Body of pancreas (tissue), 4 donors: ENCODE measurements at regions not wholly inside any gene's neighbourhood (a gene's known extent, or its start where the extent isn't known, plus 50 kb on each side); places are given as distances from the start of the nearest gene placed in this dataset.

Experiments used
- ATAC-seq: fragments of 150-250 bp; one replicate; pipeline ENCODE4 v1.9.1; 2016
- DNase-seq, 4 donors: peaks; one replicate each; pipeline ENCODE4 v3.0.0-alpha.2; 2019
- H3K27ac ChIP-seq, 4 donors: fragments of 200-600 bp; sonication (generic); 1 replicate in 3 of 4; 2 replicates in 1 of 4; pipeline versions ENCODE4 v1.5.1 to v1.6.1; 2016 to 2019; ENCODE audit warnings: mild to moderate bottlenecking in 1 of 4, mixed read lengths in 1 of 4, moderate library complexity in 1 of 4
- H3K27me3 ChIP-seq, 2 donors: fragments of 200-600 bp; sonication (generic); one replicate each; pipeline ENCODE4 v1.6.0; 2016; ENCODE audit warnings: mild to moderate bottlenecking in 1 of 2
- H3K36me3 ChIP-seq, 2 donors: fragments of 200-600 bp; sonication (generic); replicated peaks in 1 of 2; 2 replicates each; pipeline ENCODE4 v1.5.1; 2016; ENCODE audit warnings: low read depth in 2 of 2; ENCODE audit not compliant: insufficient read depth in 1 of 2
- H3K4me1 ChIP-seq: fragments of 200-600 bp; sonication (generic); one replicate; pipeline ENCODE4 v1.6.0; 2016
- H3K4me3 ChIP-seq, 2 donors: fragments of 200-600 bp; sonication (generic); 1 replicate in 1 of 2; 2 replicates in 1 of 2; pipeline ENCODE4 v1.5.1; 2016 to 2019
- H3K9me3 ChIP-seq, 3 donors: fragments of 200-600 bp; sonication (generic); 1 replicate in 2 of 3; 2 replicates in 1 of 3; pipeline ENCODE4 v1.5.1; 2016
- CTCF ChIP-seq, 7 experiments: fragments of 450-650 bp in 4 of 7; fragments of 200-600 bp in 3 of 7; sonication (generic) in 3 of 7; IDR thresholded peaks; one replicate each; pipeline ENCODE4 v1.5.1; 2016 to 2019; ENCODE audit warnings: antibody characterized with exemption in 7 of 7
- POLR2A ChIP-seq, 3 donors: fragments of 450-650 bp; IDR thresholded peaks; one replicate each; pipeline ENCODE4 v1.6.1; 2016; ENCODE audit warnings: antibody characterized with exemption in 3 of 3, mild to moderate bottlenecking in 2 of 3
- WGBS, 2 donors: methylation state at CpG; one replicate each; pipeline ENCODE4 v1.1.5; 2017; 5-methylcytosine and 5-hydroxymethylcytosine counted together
- intact Hi-C: fragments of 100-400 bp; cut with DNase I; formaldehyde crosslinking; loops from one replicate; pipeline ENCODE4 v1.15.1; 2023

DNA sequence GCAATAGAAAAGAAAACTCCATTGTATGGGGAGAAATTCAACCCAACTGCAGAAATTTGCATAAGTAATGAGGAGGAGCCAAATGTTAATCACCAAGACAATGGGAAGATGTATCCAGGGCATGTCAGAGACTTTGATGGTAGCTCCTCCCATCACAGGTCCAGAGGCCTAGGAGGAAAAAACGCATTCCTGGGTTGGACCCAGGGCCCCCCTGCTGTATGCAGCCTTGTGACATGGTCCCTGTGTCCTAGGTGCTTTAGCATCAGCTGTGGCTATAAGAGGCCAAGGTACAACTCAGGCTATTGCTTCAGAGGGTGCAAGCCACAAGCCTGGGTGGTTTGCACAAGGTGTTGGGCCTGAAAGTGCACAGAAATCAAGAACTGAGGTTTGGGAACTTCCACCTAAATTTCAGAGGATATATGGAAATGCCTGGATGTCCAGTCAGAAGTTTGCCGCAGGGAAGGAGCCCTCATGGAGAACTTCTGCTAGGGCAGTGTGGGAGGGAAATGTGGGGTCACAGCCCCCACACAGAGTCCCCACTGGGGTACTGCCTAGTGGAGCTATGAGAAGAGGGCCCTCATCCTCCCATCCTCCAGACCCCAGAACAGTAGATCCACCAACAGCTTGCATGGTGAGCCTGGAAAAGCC, 162.3 kb downstream of the TGFB2 start:
- WGBS, 2 donors = 79 to 89% methylated on average over 2 of the region's 2 CpGs
- intact Hi-C loops = no loop called here

DNA sequence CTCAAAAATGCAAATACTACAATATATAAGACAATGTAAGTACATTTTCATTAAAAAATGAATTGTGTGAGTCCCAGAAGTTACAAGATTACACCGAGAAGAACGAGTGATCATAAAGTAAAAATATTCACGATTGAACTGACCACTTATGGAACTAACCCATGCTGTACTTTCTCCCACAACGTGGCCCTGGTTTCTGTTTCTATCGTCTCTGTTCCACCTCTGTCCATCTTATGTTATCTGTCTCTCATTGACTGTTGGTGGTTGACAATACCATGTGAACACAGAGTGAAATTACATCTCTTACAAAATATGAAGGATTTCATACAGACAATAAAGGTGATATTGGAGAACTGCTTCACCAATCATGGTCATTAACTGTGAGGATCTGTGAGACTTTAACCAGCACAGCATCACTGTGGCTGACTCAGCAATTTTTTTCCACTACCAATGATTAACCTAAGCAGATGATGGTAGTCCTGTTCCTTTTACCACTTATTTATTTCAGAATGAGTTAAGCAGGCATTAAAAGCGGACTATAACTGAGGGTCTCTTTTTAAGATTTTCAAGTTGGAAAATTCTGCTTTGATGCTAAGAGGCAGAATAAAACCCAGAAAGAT, 165.1 kb downstream of the TGFB2 start:
- H3K27me3 ChIP-seq = no peaks in the 10 kb centered on the region
- no peak overlapping the region for H3K27ac ChIP-seq
- no peak for ATAC-seq
- H3K36me3 ChIP-seq = no peaks in the 10 kb centered on the region
- TF ChIP-seq CTCF (IDR thresholded peaks at IDR 0.05) (no peak), POLR2A (IDR thresholded peaks at IDR 0.05) (no peak)
- 69 to 75% methylated on average over 6 of the region's 6 CpGs for WGBS, 2 donors
- no peak for DNase-seq
- H3K4me1 ChIP-seq = no peaks in the 10 kb centered on the region
- intact Hi-C loops = no loop called here
- no peak overlapping the region for H3K4me3 ChIP-seq
- peaks cover 0 to 13% (median 0%) of the 10 kb centered on the region in 3 donors for H3K9me3 ChIP-seq

More for the DNA sequence above, 162.3 kb downstream of the TGFB2 start:
- H3K27ac ChIP-seq = no peak overlapping the region
- TF ChIP-seq POLR2A (IDR thresholded peaks at IDR 0.05) (no peak), CTCF (IDR thresholded peaks at IDR 0.05) (no peak)
- H3K4me1 ChIP-seq = no peaks in the 10 kb centered on the region
- no peaks in the 10 kb centered on the region for H3K36me3 ChIP-seq
- ATAC-seq (no peak), DNase-seq (no peak)
- peaks cover 0 to 13% (median 0%) of the 10 kb centered on the region in 3 donors for H3K9me3 ChIP-seq
- no peak overlapping the region for H3K4me3 ChIP-seq
- no peaks in the 10 kb centered on the region for H3K27me3 ChIP-seq

- intact Hi-C loops = no loop called here
- WGBS, 2 donors = 73 to 74% methylated on average over 3 of the region's 3 CpGs
- no peak for DNase-seq
Observed at GRCh38 chr1:218513328-218513727, 168.2 kb downstream of the TGFB2 start.

GRCh38 chr1:218514689-218515088, 169.6 kb downstream of the TGFB2 start:
- Histone ChIP-seq H3K4me3 (no peak overlapping the region), H3K9me3 (no peaks in the 10 kb centered on the region), H3K27me3 (no peaks in the 10 kb centered on the region), H3K36me3 (no peaks in the 10 kb centered on the region), H3K27ac (no peak overlapping the region), H3K4me1 (no peaks in the 10 kb centered on the region)
- no peak for ATAC-seq
- 83 to 86% methylated on average over 2 of the region's 2 CpGs for WGBS, 2 donors
- TF ChIP-seq POLR2A (IDR thresholded peaks at IDR 0.05) (no peak), CTCF (IDR thresholded peaks at IDR 0.05) (no peak)
- intact Hi-C loops = no loop called here
- DNase-seq = no peak

More at GRCh38 chr1:218513328-218513727, 168.2 kb downstream of the TGFB2 start:
- H3K36me3 ChIP-seq = no peaks in the 10 kb centered on the region
- H3K9me3 ChIP-seq = peaks cover 0 to under 1% (median 0%) of the 10 kb centered on the region in 3 donors
- TF ChIP-seq CTCF (IDR thresholded peaks at IDR 0.05) (no peak), POLR2A (IDR thresholded peaks at IDR 0.05) (no peak)
- H3K4me3 ChIP-seq = no peak overlapping the region
- no peaks in the 10 kb centered on the region for H3K27me3 ChIP-seq
- no peaks in the 10 kb centered on the region for H3K4me1 ChIP-seq
- H3K27ac ChIP-seq = no peak overlapping the region
- no peak for ATAC-seq

DNA sequence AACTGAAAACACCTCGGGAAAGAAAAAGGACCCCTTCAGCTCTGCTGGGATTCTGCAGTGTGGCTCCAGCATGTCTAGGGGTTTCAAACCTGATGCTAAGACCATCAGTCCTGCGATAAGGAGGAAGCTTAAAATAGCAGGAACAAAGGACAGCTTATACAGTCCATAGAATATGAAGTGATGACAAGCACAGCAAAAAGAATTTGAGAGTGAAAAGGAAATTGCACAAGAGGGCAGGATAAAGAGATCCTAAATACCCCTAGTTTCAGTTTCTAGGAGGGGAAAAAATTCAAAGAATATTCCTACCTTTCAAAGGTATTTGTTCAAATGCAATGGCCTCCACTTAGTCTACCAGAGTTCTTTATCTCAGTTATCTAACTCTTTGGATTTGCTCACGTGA, 171.4 kb downstream of the TGFB2 start:
- TF ChIP-seq CTCF (IDR thresholded peaks at IDR 0.05) (no peak), POLR2A (IDR thresholded peaks at IDR 0.05) (no peak)

More for the DNA sequence above, 171.4 kb downstream of the TGFB2 start:
- no peaks in the 10 kb centered on the region for H3K9me3 ChIP-seq
- H3K4me1 ChIP-seq = no peaks in the 10 kb centered on the region
- no peak overlapping the region for H3K27ac ChIP-seq
- WGBS, 2 donors = 47 to 64% methylated on average over 3 of the region's 3 CpGs
- no peaks in the 10 kb centered on the region for H3K27me3 ChIP-seq
- DNase-seq (no peak), ATAC-seq (no peak)
- no peak overlapping the region for H3K4me3 ChIP-seq
- intact Hi-C loops = no loop called here
- no peaks in the 10 kb centered on the region for H3K36me3 ChIP-seq
